Loucy (cell line): ENCODE measurements at regions not wholly inside any gene's neighbourhood (a gene's known extent, or its start where the extent isn't known, plus 50 kb on each side); places are given as distances from the start of the nearest gene placed in this dataset.

ENCODE experiments used
- EZH2phosphoT487 ChIP-seq: fragments of 200-600 bp; IDR thresholded peaks from 2 replicates; pipeline ENCODE4 v1.6.1; 2018; ENCODE audit warnings: antibody characterized with exemption, mild to moderate bottlenecking, moderate library complexity, borderline replicate concordance
- TF ChIP-seq, protein P1 (sequence below): fragments of 200-600 bp; sonication (generic); conservative IDR thresholded peaks from 2 replicates; pipeline ENCODE4 v1.5.1; 2014; ENCODE audit warnings: mild to moderate bottlenecking, antibody characterized with exemption, low read length

- TF ChIP-seq, protein P1, sequence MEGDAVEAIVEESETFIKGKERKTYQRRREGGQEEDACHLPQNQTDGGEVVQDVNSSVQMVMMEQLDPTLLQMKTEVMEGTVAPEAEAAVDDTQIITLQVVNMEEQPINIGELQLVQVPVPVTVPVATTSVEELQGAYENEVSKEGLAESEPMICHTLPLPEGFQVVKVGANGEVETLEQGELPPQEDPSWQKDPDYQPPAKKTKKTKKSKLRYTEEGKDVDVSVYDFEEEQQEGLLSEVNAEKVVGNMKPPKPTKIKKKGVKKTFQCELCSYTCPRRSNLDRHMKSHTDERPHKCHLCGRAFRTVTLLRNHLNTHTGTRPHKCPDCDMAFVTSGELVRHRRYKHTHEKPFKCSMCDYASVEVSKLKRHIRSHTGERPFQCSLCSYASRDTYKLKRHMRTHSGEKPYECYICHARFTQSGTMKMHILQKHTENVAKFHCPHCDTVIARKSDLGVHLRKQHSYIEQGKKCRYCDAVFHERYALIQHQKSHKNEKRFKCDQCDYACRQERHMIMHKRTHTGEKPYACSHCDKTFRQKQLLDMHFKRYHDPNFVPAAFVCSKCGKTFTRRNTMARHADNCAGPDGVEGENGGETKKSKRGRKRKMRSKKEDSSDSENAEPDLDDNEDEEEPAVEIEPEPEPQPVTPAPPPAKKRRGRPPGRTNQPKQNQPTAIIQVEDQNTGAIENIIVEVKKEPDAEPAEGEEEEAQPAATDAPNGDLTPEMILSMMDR: no peak
- no peak for TF ChIP-seq EZH2phosphoT487
These were observed 97.0 kb upstream of the PGR start for GRCh38 chr11:101226617-101227016.
